ENCODE measurements at regions not wholly inside any gene's neighbourhood (a gene's known extent, or its start where the extent isn't known, plus 50 kb on each side); places are given as distances from the start of the nearest gene placed in this dataset.

DNA sequence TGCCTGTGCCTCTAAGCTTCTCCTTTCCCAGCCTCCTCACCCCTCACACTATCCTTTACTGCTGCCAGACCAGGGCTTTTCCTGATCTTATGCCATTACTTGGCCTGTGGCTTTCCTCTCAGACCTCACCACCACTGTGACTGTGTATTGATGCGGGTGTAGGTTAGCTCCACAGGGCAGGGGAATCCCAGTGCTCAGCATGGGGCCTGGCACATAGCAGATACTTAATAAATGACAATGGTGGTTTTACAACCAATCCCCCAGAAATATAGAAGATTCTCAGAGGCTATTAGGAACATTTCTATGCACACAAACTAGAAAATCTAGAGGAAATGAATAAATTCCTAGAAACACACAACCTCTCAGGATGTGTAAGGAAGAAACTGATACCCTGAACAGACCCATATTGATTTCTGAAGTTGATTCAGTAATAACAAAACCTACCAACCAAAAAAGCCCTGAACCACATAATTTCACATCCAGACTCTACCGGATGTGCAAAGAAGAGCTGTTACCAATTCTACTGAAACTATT lies 129.6 kb upstream of the QRFPR start:
- ChIA-PET CTCF (no interaction called here), POLR2A (no interaction called here)
- Histone ChIP-seq H3K27me3 (ENCODE audit: control insufficient read depth, insufficient read depth, low read length) (no peaks in the 10 kb centered on the region), H3K27ac (ENCODE audit: low read depth, low read length) (no peak overlapping the region), H3K4me3 (ENCODE audit: low read depth, low read length) (no peak overlapping the region), H3K9me3 (ENCODE audit: control insufficient read depth, insufficient read depth, low read length) (no peaks in the 10 kb centered on the region)
- TF ChIP-seq, protein P1, sequence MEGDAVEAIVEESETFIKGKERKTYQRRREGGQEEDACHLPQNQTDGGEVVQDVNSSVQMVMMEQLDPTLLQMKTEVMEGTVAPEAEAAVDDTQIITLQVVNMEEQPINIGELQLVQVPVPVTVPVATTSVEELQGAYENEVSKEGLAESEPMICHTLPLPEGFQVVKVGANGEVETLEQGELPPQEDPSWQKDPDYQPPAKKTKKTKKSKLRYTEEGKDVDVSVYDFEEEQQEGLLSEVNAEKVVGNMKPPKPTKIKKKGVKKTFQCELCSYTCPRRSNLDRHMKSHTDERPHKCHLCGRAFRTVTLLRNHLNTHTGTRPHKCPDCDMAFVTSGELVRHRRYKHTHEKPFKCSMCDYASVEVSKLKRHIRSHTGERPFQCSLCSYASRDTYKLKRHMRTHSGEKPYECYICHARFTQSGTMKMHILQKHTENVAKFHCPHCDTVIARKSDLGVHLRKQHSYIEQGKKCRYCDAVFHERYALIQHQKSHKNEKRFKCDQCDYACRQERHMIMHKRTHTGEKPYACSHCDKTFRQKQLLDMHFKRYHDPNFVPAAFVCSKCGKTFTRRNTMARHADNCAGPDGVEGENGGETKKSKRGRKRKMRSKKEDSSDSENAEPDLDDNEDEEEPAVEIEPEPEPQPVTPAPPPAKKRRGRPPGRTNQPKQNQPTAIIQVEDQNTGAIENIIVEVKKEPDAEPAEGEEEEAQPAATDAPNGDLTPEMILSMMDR (IDR thresholded peaks at IDR 0.05; ENCODE audit: low read depth, low read length), result no peak
- DNase-seq (ENCODE audit: low read depth, low spot score), result no peak

DNA sequence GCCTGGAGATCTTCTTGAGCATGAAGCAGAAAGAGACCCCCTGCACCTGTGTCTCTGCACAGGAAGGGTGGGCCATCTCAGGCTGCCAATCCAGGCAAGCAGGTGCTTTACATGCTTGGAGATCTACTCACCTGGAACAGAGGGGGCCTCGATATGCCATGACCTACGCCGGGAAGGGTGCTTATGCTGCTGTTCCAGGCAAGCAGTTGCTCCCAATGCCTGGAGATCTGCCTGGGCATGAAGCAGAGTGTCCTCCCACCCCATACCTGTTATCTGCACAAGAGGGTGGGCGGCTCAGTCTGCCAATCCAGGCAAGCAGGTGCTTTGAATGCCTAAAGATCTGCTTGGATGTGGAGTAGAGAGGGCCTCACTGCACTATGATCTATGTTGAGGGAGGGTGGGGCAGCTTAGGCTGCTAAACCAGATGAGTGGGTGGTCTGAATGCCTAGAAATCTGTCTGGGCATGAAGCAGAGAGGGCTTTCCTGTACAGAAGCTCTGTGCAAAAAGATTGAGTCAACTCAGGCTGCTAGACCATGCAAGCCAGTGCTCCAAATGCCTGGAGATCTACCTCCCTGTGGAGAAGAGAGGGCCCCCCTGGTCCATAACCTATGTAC lies 104.5 kb upstream of the QRFPR start:
- CTCF ChIA-PET, result interaction anchor here (0.7 to 3.0 kb wide), 11 partner anchors 14 to 910 kb away, joined by 3 to 30 read pairs (median 4); no protein-coding TSS in a partner anchor
- Histone ChIP-seq H3K4me3 (ENCODE audit: low read depth, low read length) (no peak overlapping the region), H3K27me3 (ENCODE audit: control insufficient read depth, insufficient read depth, low read length) (no peaks in the 10 kb centered on the region), H3K27ac (ENCODE audit: low read depth, low read length) (no peak overlapping the region), H3K9me3 (ENCODE audit: control insufficient read depth, insufficient read depth, low read length) (no peaks in the 10 kb centered on the region)
- DNase-seq (ENCODE audit: low read depth, low spot score), result no peak
- TF ChIP-seq, protein P1 (IDR thresholded peaks at IDR 0.05; ENCODE audit: low read depth, low read length), result no peak
- POLR2A ChIA-PET, result no interaction called here

DNA sequence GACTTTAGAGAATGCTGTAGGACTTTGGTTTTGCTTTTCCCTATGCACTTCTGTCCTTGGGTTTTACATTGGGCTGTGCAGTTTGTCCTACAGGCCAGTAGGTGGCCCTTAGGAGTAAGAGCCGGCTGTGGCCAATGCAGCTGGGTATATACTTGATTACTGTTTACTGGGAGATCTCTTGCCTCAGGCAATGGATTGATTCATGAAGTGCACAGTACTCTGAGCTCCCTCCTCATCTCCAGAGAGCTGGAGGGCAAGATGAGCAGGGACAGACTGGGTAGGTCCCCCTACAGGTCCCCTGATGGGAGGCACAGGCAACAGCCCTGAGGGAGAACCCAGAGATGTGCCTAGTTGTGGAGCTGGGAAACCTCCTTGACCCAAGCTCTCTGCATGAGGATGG lies 103.8 kb upstream of the QRFPR start:
- Histone ChIP-seq H3K9me3 (ENCODE audit: control insufficient read depth, insufficient read depth, low read length) (no peaks in the 10 kb centered on the region), H3K4me3 (ENCODE audit: low read depth, low read length) (no peak overlapping the region), H3K27me3 (ENCODE audit: control insufficient read depth, insufficient read depth, low read length) (no peaks in the 10 kb centered on the region), H3K27ac (ENCODE audit: low read depth, low read length) (no peak overlapping the region)
- peak; percentile 21 for DNase-seq (ENCODE audit: low read depth, low spot score)
- ChIA-PET POLR2A (no interaction called here), CTCF (interaction anchor here (0.6 to 3.0 kb wide), 16 partner anchors 14 to 911 kb away, joined by 3 to 30 read pairs (median 5); no protein-coding TSS in a partner anchor)
- TF ChIP-seq, protein P1 (IDR thresholded peaks at IDR 0.05; ENCODE audit: low read depth, low read length), result peak; percentile 88

DNA sequence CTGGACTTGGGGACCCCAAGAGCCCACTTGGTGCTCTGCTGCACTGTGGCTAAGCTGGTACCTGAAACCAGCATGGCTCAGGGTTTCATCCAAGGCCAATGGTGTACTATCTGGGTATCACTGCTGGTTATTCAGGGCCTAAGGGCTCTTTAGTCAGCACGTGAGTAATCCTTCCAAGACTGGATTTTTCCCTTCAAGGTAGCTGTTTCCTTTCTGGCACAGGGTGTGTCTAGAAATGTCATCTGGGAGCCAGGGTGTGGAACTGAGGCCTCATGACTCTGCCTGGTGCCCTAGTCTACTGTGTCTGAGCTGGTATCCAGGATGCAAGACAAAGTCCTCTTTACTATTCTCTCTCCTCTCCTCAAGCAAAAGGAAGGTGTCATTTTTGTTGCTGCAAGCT lies 99.0 kb upstream of the QRFPR start:
- ChIA-PET CTCF (interaction anchor here (1.0 to 2.2 kb wide), 2 partner anchors 17 to 257 kb away, joined by 3 to 11 read pairs; no protein-coding TSS in a partner anchor), POLR2A (no interaction called here)
- Histone ChIP-seq H3K27me3 (ENCODE audit: control insufficient read depth, insufficient read depth, low read length) (no peaks in the 10 kb centered on the region), H3K4me3 (ENCODE audit: low read depth, low read length) (no peak overlapping the region), H3K27ac (ENCODE audit: low read depth, low read length) (no peak overlapping the region), H3K9me3 (ENCODE audit: control insufficient read depth, insufficient read depth, low read length) (no peaks in the 10 kb centered on the region)
- DNase-seq (ENCODE audit: low read depth, low spot score), result no peak
- TF ChIP-seq, protein P1 (IDR thresholded peaks at IDR 0.05; ENCODE audit: low read depth, low read length), result no peak

DNA sequence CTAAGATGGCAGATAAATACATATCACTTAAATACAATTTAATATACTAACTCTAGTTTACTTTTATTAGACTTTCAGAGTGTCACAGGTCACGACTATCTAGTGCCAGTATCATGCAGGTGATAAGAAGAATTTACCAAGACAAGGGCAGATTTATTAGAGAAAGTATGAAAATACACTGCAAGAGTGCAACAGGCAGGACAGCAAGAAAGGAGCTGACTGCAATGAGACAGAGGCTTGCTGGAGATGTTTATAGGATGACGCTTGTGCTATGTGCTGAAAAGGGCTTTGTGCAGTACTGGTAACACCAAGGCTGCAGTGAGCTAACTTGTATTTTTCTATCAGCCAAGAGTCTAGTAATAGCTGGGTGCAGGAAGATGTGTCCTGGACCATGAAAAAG lies 96.7 kb upstream of the QRFPR start:
- CTCF ChIA-PET, result interaction anchor here (2.4 kb wide), 1 partner anchor 15 kb away, joined by 10 read pairs; no protein-coding TSS in a partner anchor
- no peaks in the 10 kb centered on the region for H3K27me3 ChIP-seq (ENCODE audit: control insufficient read depth, insufficient read depth, low read length)
- TF ChIP-seq, protein P1 (IDR thresholded peaks at IDR 0.05; ENCODE audit: low read depth, low read length), result no peak
- DNase-seq (ENCODE audit: low read depth, low spot score), result no peak
- no peak overlapping the region for H3K4me3 ChIP-seq (ENCODE audit: low read depth, low read length)
- H3K9me3 ChIP-seq (ENCODE audit: control insufficient read depth, insufficient read depth, low read length), result no peaks in the 10 kb centered on the region
- H3K27ac ChIP-seq (ENCODE audit: low read depth, low read length), result no peak overlapping the region
- POLR2A ChIA-PET, result no interaction called here

Data from AG04450 (cell line).